H1 (cell line): ENCODE measurements at regions not wholly inside any gene's neighbourhood (a gene's known extent, or its start where the extent isn't known, plus 50 kb on each side); places are given as distances from the start of the nearest gene placed in this dataset.

Experiments used
- CTCF ChIA-PET: fragments of 300-600 bp; sonication (Branson Sonifier 250); formaldehyde crosslinking; loops from one replicate; lab custom pipeline; 2021; ENCODE audit not compliant: partially characterized antibody; lab: Charles Lee
- POLR2A ChIA-PET: fragments of 300-600 bp; sonication (Branson Sonifier 250); formaldehyde crosslinking; loops from one replicate; lab custom pipeline; 2021; ENCODE audit warnings: inconsistent platforms; ENCODE audit not compliant: partially characterized antibody; lab: Charles Lee
- DNase-seq, 2 experiments: peaks; one replicate each; pipeline versions ENCODE4 v3.0.0 to v3.0.0-alpha.2; 2010 to 2022; ENCODE audit warnings: low spot score in 2 of 2, low read depth in 1 of 2, mixed read lengths in 1 of 2
- FAIRE-seq: peaks from 2 replicates; lab custom pipeline; 2011; peaks lifted over from hg19 to GRCh38; lab: Jason Lieb, UNC
- H2AFZ ChIP-seq: 2 replicates; pipeline ENCODE4 v1.8.1; 2012; ENCODE audit warnings: low read length, inconsistent platforms
- H2AK5ac ChIP-seq: 2 replicates; pipeline ENCODE4 v1.6.1; 2013; ENCODE audit warnings: low read depth, low read length
- H2BK120ac ChIP-seq: replicated peaks from 2 replicates; pipeline ENCODE3; 2013; ENCODE audit warnings: low read depth, low read length, inconsistent platforms
- H2BK12ac ChIP-seq: 2 replicates; pipeline ENCODE4 v1.6.1; 2013; ENCODE audit warnings: low read depth, low read length
- H2BK15ac ChIP-seq: 2 replicates; pipeline ENCODE4 v1.6.1; 2013; ENCODE audit warnings: low read length
- H2BK20ac ChIP-seq: 2 replicates; pipeline ENCODE4 v1.6.1; 2013; ENCODE audit warnings: low read length
- H2BK5ac ChIP-seq: 2 replicates; pipeline ENCODE4 v1.6.1; 2013; ENCODE audit warnings: low read depth, low read length
- H3K14ac ChIP-seq: 2 replicates; pipeline ENCODE4 v1.6.1; 2013; ENCODE audit warnings: inconsistent platforms; ENCODE audit not compliant: insufficient read length
- H3K18ac ChIP-seq: 2 replicates; pipeline ENCODE4 v1.6.1; 2013; ENCODE audit warnings: low read length; ENCODE audit errors: extremely low read depth
- H3K23ac ChIP-seq: 2 replicates; pipeline ENCODE4 v1.6.1; 2013; ENCODE audit warnings: inconsistent platforms; ENCODE audit not compliant: insufficient read length
- H3K23me2 ChIP-seq: 2 replicates; pipeline ENCODE4 v1.6.1; 2013; ENCODE audit warnings: low read depth, low read length
- H3K27ac ChIP-seq: 2 replicates; pipeline ENCODE4 v1.6.1; 2011; ENCODE audit warnings: low read depth, low read length, inconsistent platforms
- H3K27me3 ChIP-seq, 4 experiments: replicated peaks in 1 of 4; 1 replicate in 1 of 4; 2 replicates in 3 of 4; pipeline versions ENCODE4 v1.6.1 to v1.8.1; 2011 to 2013; ENCODE audit warnings: low read length in 3 of 4, mild to moderate bottlenecking in 3 of 4, inconsistent platforms in 2 of 4, mixed read lengths in 2 of 4, moderate library complexity in 1 of 4; ENCODE audit not compliant: control insufficient read depth in 3 of 4, insufficient read depth in 3 of 4; ENCODE audit errors: extremely low read depth in 1 of 4
- H3K36me3 ChIP-seq, 4 experiments: 2 replicates each; pipeline versions ENCODE4 v1.6.1 to v1.8.1; 2011 to 2013; ENCODE audit warnings: mild to moderate bottlenecking in 4 of 4, low read length in 3 of 4, moderate library complexity in 2 of 4, control low read depth in 1 of 4, inconsistent platforms in 1 of 4; ENCODE audit not compliant: insufficient read depth in 4 of 4, control insufficient read depth in 2 of 4
- H3K4ac ChIP-seq: replicated peaks from 2 replicates; pipeline ENCODE3; 2013; ENCODE audit warnings: low read length, low read depth, mixed read lengths, inconsistent platforms; ENCODE audit not compliant: insufficient read length
- H3K4me1 ChIP-seq, 4 experiments: replicated peaks in 1 of 4; 1 replicate in 1 of 4; 2 replicates in 3 of 4; pipeline versions ENCODE4 v1.6.1 to v1.8.1; 2011 to 2013; ENCODE audit warnings: low read length in 3 of 4, inconsistent platforms in 2 of 4, mixed read lengths in 1 of 4; ENCODE audit not compliant: insufficient read depth in 4 of 4, control insufficient read depth in 3 of 4
- H3K4me2 ChIP-seq, 2 experiments: 2 replicates each; pipeline versions ENCODE4 v1.6.1 to v1.8.1; 2011 to 2013; ENCODE audit warnings: low read depth in 2 of 2, low read length in 2 of 2, control low read depth in 1 of 2, inconsistent platforms in 1 of 2, mild to moderate bottlenecking in 1 of 2; ENCODE audit not compliant: insufficient read depth in 1 of 2
- H3K4me3 ChIP-seq, 4 experiments: fragments of 200-600, 300-600 bp in 1 of 4; sonication (generic), shearing (Covaris generic), sonication (Bioruptor Twin) in 1 of 4; 2 replicates each; pipeline versions ENCODE4 v1.5.1 to v1.8.1; 2011 to 2016; ENCODE audit warnings: low read length in 4 of 4, low read depth in 3 of 4, control low read depth in 2 of 4, inconsistent platforms in 2 of 4, mild to moderate bottlenecking in 2 of 4, mixed read lengths in 1 of 4, moderate library complexity in 1 of 4; ENCODE audit not compliant: insufficient read depth in 2 of 4; ENCODE audit errors: extremely low read depth in 1 of 4
- H3K56ac ChIP-seq: replicated peaks from 2 replicates; pipeline ENCODE3; 2013; ENCODE audit warnings: low read depth, mild to moderate bottlenecking, mixed read lengths, low read length, inconsistent platforms; ENCODE audit not compliant: insufficient read length
- H3K79me1 ChIP-seq: 2 replicates; pipeline ENCODE4 v1.6.1; 2013; ENCODE audit warnings: low read depth, low read length, control low read depth
- H3K79me2 ChIP-seq, 2 experiments: 2 replicates each; pipeline versions ENCODE4 v1.6.1 to v1.8.1; 2012 to 2013; ENCODE audit warnings: low read length in 2 of 2, mild to moderate bottlenecking in 2 of 2, inconsistent platforms in 1 of 2; ENCODE audit not compliant: insufficient read depth in 2 of 2, control insufficient read depth in 1 of 2
- H3K9ac ChIP-seq, 4 experiments: replicated peaks in 1 of 4; 1 replicate in 1 of 4; 2 replicates in 3 of 4; pipeline versions ENCODE4 v1.6.1 to v1.8.1; 2011 to 2013; ENCODE audit warnings: low read depth in 3 of 4, low read length in 3 of 4, control low read depth in 2 of 4, mild to moderate bottlenecking in 2 of 4, moderate library complexity in 2 of 4, inconsistent platforms in 1 of 4; ENCODE audit errors: extremely low read depth in 1 of 4
- H3K9me3 ChIP-seq, 2 experiments: 2 replicates each; pipeline versions ENCODE4 v1.6.1 to v1.8.1; 2012 to 2013; ENCODE audit warnings: mild to moderate bottlenecking in 2 of 2, moderate library complexity in 2 of 2, control low read depth in 1 of 2, inconsistent platforms in 1 of 2, low read depth in 1 of 2, low read length in 1 of 2, mixed read lengths in 1 of 2; ENCODE audit not compliant: insufficient read depth in 2 of 2
- H4K20me1 ChIP-seq, 2 experiments: replicated peaks in 1 of 2; 2 replicates each; pipeline versions ENCODE3 to v1.8.1; 2011 to 2013; ENCODE audit warnings: inconsistent platforms in 2 of 2, low read length in 2 of 2, mild to moderate bottlenecking in 1 of 2; ENCODE audit not compliant: insufficient read depth in 2 of 2, control insufficient read depth in 1 of 2
- H4K5ac ChIP-seq: 2 replicates; pipeline ENCODE4 v1.6.1; 2013; ENCODE audit warnings: low read length, low read depth, mixed read lengths, inconsistent platforms; ENCODE audit not compliant: insufficient read length
- H4K8ac ChIP-seq: 2 replicates; pipeline ENCODE4 v1.8.0; 2013; ENCODE audit warnings: mild to moderate bottlenecking, moderate library complexity, low read length, inconsistent platforms; ENCODE audit not compliant: insufficient read depth; ENCODE audit errors: extremely low read depth
- H4K91ac ChIP-seq: replicated peaks from 2 replicates; pipeline ENCODE3; 2013; ENCODE audit warnings: low read length, mixed read lengths, inconsistent platforms; ENCODE audit not compliant: insufficient read length
- CBX8 ChIP-seq: fragments of 300-800, 300-1000 bp; sonication (generic); IDR thresholded peaks from 2 replicates; pipeline ENCODE4 v1.7.1; 2016; ENCODE audit warnings: low read depth, low read length, borderline replicate concordance
- SAP30 ChIP-seq: fragments of 300-600 bp; sonication (generic); IDR thresholded peaks from 2 replicates; pipeline ENCODE4 v1.7.1; 2012; ENCODE audit warnings: low read length, moderate library complexity, mild to moderate bottlenecking, inconsistent platforms; ENCODE audit not compliant: insufficient read depth, insufficient replicate concordance
- TAF1 ChIP-seq: IDR thresholded peaks from 2 replicates; pipeline ENCODE4 v1.6.1; 2011; ENCODE audit warnings: mild to moderate bottlenecking, low read depth, low read length
- WGBS, 2 experiments: shearing (Covaris generic) in 1 of 2; methylation state at CpG; one replicate each; pipeline versions ENCODE4 v1.1.6 to v1.1.7; 2013 to 2015; ENCODE audit warnings: low lambda C conversion rate in 2 of 2, mixed read lengths in 2 of 2, inconsistent platforms in 1 of 2, low coverage in 1 of 2, missing lambda C conversion rate in 1 of 2; ENCODE audit not compliant: insufficient replicate concordance in 2 of 2, insufficient coverage in 1 of 2, insufficient read length in 1 of 2; ENCODE audit errors: extremely low coverage in 1 of 2, missing lambda C conversion rate in 1 of 2; 5-methylcytosine and 5-hydroxymethylcytosine counted together

DNA sequence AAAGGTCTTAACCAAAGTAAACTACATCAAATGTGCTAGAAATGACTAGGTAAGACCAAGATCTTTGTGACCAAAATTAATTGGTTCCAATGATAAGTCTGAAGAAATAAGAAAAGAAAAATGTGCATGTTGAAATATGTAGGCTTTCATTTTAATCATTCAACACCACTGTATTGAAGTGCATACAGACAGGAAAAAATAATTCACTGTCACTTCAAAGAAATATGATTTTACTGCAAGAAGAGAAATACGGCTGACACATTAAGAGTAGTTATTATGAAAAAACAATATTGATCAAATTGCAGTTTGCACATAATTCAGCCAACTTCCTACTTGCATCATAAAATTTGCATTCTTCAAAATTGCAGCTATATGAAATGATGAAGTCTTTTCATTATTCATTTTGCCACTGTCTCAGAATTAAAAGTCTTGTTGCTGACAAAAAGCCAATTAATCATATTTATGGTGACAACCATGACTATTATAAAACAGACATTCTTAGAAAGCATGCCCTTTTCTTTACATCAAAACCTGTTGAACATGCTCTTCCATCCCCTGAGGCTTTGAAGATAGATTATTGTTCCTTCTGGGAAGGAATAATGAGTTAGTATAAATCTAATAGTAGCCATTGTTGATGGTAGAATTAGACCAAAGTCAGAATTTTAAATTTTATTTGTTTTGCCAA is 405.9 kb upstream of the MAD2L1 start:
- no peak for FAIRE-seq
- H3K79me1 ChIP-seq, result no peaks in the 10 kb centered on the region

More for the DNA sequence above, 405.9 kb upstream of the MAD2L1 start:
- H2BK12ac ChIP-seq, result no peak overlapping the region
- no peak overlapping the region for H2AK5ac ChIP-seq
- H3K4me2 ChIP-seq, result no peak overlapping the region
- no peak overlapping the region for H2BK15ac ChIP-seq
- TF ChIP-seq CBX8, result no peak
- TF ChIP-seq SAP30, result no peak
- TF ChIP-seq TAF1, result no peak
- no peak overlapping the region for H3K56ac ChIP-seq
- H3K36me3 ChIP-seq, result no peaks in the 10 kb centered on the region
- H4K5ac ChIP-seq, result no peak overlapping the region
- CTCF ChIA-PET, result no interaction called here
- H3K18ac ChIP-seq, result no peak overlapping the region
- H3K27me3 ChIP-seq, result no peaks in the 10 kb centered on the region
- WGBS, 2 experiments, result 90% methylated on average over 1 of the region's 1 CpG; no CpG with 5 or more reads in 1 of the 2 experiments
- H2AFZ ChIP-seq, result no peak overlapping the region
- no peak overlapping the region for H2BK20ac ChIP-seq
- H2BK5ac ChIP-seq, result no peak overlapping the region
- no peak overlapping the region for H3K4ac ChIP-seq
- no peak overlapping the region for H4K91ac ChIP-seq
- no peak overlapping the region for H3K27ac ChIP-seq
- no peak overlapping the region for H3K4me3 ChIP-seq
- no peak overlapping the region for H3K14ac ChIP-seq
- H3K9me3 ChIP-seq, result no peaks in the 10 kb centered on the region
- no peaks in the 10 kb centered on the region for H3K23me2 ChIP-seq
- no peaks in the 10 kb centered on the region for H3K79me2 ChIP-seq
- H3K9ac ChIP-seq, result no peak overlapping the region
- no peak overlapping the region for H4K8ac ChIP-seq
- H2BK120ac ChIP-seq, result no peak overlapping the region
- DNase-seq, result no peak
- POLR2A ChIA-PET, result no interaction called here
- H3K23ac ChIP-seq, result no peak overlapping the region
- H3K4me1 ChIP-seq, result no peaks in the 10 kb centered on the region
- no peaks in the 10 kb centered on the region for H4K20me1 ChIP-seq
